ENCODE measurements at regions not wholly inside any gene's neighbourhood (a gene's known extent, or its start where the extent isn't known, plus 50 kb on each side); places are given as distances from the start of the nearest gene placed in this dataset.

- TF ChIP-seq POLR2A (IDR thresholded peaks at IDR 0.05; ENCODE audit: low read depth, low read length) (no peak), POLR2AphosphoS5 (IDR thresholded peaks at IDR 0.05; ENCODE audit: low read depth, low read length) (no peak), TAF1 (IDR thresholded peaks at IDR 0.05; ENCODE audit: low read depth, low read length) (no peak), SPI1 (IDR thresholded peaks at IDR 0.05; ENCODE audit: low read depth, low read length) (no peak), POU2F2 (IDR thresholded peaks at IDR 0.05; ENCODE audit: low read depth, low read length) (no peak), PAX5 (IDR thresholded peaks at IDR 0.05; ENCODE audit: insufficient read depth, low read length, severe bottlenecking) (no peak)
These were observed 477.1 kb upstream of the NR5A2 start for GRCh38 chr1:199550199-199551065.
